Gastrocnemius medialis (tissue), 4 donors: ENCODE measurements at regions not wholly inside any gene's neighbourhood (a gene's known extent, or its start where the extent isn't known, plus 50 kb on each side); places are given as distances from the start of the nearest gene placed in this dataset.

Experiments used
- POLR2A ChIP-seq, 2 donors: fragments of 450-650 bp; IDR thresholded peaks; one replicate each; pipeline ENCODE4 v1.6.1; 2017; ENCODE audit warnings: antibody characterized with exemption in 2 of 2, mild to moderate bottlenecking in 2 of 2, moderate library complexity in 2 of 2
- TF ChIP-seq, protein P1 (sequence below), 5 experiments: fragments of 450-650 bp in 3 of 5; fragments of 200-600 bp in 2 of 5; sonication (generic) in 2 of 5; IDR thresholded peaks in 4 of 5; conservative IDR thresholded peaks in 1 of 5; 1 replicate in 4 of 5; 2 replicates in 1 of 5; pipeline ENCODE4 v1.5.1; 2016 to 2019; ENCODE audit warnings: antibody characterized with exemption in 5 of 5, mild to moderate bottlenecking in 3 of 5, moderate library complexity in 3 of 5

DNA sequence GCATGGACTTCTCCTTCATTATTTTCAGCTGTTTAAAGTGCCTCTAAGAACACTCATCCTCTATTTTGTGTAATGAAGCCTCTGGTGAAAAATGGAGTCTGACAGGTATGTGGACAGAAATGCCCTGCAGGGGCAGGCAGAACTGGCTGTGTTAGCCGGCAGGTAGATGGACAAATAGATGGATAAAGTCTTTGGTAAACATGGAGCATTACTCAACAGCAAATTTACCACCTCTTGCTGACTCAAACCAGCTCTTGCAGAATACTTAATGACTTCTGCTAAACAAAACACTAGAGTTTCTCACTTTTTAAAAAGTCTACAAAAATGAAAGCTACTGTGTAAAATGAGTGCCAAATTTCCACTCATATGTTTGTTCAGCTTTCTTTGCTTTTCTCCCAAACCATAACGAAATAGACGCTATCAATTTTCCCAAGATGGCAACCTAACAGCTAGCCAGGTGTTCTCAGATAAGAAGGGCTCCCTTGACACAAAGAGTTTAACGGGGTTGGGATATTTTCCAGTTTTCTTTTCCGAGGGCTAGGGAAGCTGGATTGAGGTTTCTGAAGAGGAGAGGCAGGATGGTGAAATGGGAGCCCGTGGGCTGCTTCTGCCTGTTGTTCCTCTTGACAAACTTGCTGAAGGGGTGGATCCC is 71.9 kb upstream of the HABP2 start:
- TF ChIP-seq, protein P1, sequence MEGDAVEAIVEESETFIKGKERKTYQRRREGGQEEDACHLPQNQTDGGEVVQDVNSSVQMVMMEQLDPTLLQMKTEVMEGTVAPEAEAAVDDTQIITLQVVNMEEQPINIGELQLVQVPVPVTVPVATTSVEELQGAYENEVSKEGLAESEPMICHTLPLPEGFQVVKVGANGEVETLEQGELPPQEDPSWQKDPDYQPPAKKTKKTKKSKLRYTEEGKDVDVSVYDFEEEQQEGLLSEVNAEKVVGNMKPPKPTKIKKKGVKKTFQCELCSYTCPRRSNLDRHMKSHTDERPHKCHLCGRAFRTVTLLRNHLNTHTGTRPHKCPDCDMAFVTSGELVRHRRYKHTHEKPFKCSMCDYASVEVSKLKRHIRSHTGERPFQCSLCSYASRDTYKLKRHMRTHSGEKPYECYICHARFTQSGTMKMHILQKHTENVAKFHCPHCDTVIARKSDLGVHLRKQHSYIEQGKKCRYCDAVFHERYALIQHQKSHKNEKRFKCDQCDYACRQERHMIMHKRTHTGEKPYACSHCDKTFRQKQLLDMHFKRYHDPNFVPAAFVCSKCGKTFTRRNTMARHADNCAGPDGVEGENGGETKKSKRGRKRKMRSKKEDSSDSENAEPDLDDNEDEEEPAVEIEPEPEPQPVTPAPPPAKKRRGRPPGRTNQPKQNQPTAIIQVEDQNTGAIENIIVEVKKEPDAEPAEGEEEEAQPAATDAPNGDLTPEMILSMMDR (IDR thresholded peaks at IDR 0.05 in 4 of 5, conservative IDR thresholded peaks at IDR 0.05 in 1 of 5) = no peak
- no peak for TF ChIP-seq POLR2A (IDR thresholded peaks at IDR 0.05)
